Tibial nerve (tissue), 4 donors: ENCODE measurements at regions not wholly inside any gene's neighbourhood (a gene's known extent, or its start where the extent isn't known, plus 50 kb on each side); places are given as distances from the start of the nearest gene placed in this dataset.

Experiments
- EP300 ChIP-seq, 2 donors: sonication (generic); formaldehyde crosslinking; IDR thresholded peaks; one replicate each; pipeline ENCODE4 v1.6.1; 2017; ENCODE audit warnings: antibody characterized with exemption in 2 of 2, mild to moderate bottlenecking in 1 of 2
- TF ChIP-seq, protein P1 (sequence below), 5 experiments: fragments of 200-600 bp in 3 of 5; fragments of 450-650 bp in 2 of 5; sonication (generic) in 3 of 5; IDR thresholded peaks; one replicate each; pipeline ENCODE4 v1.5.1; 2016 to 2019; ENCODE audit warnings: antibody characterized with exemption in 5 of 5, mild to moderate bottlenecking in 3 of 5, moderate library complexity in 2 of 5

DNA sequence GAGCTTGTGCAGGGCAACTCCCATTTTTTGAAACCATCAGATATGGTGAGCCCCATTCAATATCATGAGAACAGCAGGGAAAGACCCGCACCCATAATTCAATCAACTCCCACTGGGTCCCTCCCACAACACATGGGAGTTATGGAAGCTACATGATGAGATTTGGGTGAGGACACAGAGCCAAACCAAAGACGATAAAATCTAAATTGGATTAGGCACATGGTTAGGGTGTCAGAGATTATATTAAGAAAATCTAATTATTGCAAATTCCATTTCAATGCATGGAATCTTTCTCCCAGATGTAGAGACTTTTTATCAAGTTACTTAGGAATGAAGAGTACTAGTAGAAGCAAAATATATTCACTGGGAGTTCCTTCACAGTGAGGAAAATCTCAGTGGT, 324.9 kb downstream of the JRKL start:
- TF ChIP-seq EP300 (IDR thresholded peaks at IDR 0.05), result no peak
- TF ChIP-seq, protein P1, sequence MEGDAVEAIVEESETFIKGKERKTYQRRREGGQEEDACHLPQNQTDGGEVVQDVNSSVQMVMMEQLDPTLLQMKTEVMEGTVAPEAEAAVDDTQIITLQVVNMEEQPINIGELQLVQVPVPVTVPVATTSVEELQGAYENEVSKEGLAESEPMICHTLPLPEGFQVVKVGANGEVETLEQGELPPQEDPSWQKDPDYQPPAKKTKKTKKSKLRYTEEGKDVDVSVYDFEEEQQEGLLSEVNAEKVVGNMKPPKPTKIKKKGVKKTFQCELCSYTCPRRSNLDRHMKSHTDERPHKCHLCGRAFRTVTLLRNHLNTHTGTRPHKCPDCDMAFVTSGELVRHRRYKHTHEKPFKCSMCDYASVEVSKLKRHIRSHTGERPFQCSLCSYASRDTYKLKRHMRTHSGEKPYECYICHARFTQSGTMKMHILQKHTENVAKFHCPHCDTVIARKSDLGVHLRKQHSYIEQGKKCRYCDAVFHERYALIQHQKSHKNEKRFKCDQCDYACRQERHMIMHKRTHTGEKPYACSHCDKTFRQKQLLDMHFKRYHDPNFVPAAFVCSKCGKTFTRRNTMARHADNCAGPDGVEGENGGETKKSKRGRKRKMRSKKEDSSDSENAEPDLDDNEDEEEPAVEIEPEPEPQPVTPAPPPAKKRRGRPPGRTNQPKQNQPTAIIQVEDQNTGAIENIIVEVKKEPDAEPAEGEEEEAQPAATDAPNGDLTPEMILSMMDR (IDR thresholded peaks at IDR 0.05), result no peak
